HS-5 (cell line): ENCODE measurements at regions not wholly inside any gene's neighbourhood (a gene's known extent, or its start where the extent isn't known, plus 50 kb on each side); places are given as distances from the start of the nearest gene placed in this dataset.
"Not testable (repeated sequence)": the region's sequence is repeated elsewhere in the genome, so short reads cannot be mapped to it uniquely, and the experiment has no call there.

Source experiments
- DNase-seq: peaks from one replicate; pipeline ENCODE4 v3.0.0-alpha.2; 2012; ENCODE audit warnings: low read depth

DNA sequence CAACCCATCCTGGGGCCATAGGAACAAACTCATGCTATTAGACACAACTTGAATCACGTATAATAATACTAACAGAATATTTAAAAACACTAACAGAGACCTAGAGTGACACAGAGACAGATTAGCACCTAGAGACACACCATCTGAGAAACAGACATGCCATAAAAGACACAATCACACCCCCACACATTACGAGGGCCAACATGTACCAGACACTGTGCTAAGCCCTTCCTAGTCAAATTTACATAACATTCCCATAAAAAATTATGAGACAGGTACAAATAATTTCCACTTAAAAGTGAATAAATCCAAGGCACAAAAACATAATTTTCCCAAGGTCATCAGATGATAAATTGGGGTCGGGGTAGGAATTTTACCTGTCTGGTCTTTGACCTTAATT lies 141.1 kb upstream of the PRSS16 start:
- no peak for DNase-seq

DNA sequence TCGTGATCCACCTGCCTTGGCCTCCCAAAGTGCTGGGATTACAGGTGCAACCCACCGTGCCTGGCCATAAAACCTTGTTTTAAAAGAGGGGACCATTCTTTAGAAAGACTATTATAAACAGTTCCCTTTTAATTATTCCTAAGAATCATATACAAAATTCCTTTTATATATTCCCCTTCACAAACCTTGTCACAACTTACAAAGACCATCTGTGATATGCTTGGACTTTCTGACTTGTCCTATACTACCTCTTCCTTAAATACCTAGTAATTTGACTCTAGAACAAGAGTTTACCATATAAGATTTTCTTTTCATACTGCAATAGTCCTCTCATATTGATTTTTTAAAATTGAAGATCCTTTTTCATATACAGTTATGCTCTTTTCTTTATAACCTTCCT lies 135.8 kb upstream of the PRSS16 start:
- no peak for DNase-seq

DNA sequence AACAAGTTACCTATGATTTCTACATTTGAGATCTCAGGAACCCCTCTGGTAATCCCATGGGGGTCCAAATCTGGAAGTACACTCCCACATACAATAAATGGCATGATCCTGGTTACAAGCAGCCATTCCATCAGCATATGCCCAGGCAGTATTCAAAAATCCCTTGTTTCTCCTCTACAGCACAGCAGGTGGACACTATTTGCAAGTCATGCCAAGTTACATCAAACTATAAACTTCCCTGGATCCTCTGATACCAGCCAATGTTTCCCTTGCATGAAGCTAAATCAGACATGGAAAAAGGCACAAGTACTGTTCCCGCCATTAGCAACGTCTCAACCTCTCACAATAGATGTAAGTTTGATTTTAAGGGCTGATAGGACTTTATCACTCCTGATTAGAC lies 134.5 kb upstream of the PRSS16 start:
- DNase-seq: no peak

DNA sequence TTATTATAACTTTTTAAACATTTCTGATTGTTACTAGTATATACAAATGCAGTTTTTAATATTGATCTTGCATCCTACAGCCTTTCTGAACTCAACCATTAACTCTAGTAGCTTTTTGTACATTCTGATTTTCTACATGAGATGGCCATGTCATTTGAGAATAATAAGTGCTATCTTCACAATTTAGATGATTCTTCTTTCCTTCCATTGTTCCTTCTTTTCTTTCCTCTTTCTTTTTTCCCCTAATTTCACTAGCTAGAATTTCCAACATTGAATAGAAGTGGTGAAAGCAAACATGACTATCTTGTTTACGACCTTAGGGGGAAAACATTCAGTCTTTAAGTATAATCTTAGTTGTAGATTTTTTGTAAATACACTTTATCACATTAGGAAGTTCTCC lies 128.2 kb upstream of the PRSS16 start:
- no peak for DNase-seq

DNA sequence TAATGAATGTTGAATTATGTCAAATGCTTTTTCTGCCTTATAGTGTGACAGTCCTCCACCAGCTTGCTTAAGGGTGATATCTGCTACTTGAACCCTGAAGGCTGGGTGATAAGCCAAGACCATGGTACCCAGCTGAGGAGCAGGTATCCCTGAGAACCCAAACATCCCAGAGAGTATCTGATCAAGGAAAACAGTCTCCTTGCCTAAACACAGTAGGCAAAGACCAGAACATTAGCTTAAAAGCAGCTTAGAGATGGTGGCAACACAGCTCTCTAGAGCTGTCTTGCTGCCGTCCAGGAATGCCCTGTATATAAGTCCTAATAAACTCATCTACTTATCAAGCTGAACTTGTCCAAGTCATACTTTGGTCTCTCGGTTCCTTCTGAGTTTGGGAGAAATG lies 127.7 kb upstream of the PRSS16 start:
- DNase-seq: no peak

DNA sequence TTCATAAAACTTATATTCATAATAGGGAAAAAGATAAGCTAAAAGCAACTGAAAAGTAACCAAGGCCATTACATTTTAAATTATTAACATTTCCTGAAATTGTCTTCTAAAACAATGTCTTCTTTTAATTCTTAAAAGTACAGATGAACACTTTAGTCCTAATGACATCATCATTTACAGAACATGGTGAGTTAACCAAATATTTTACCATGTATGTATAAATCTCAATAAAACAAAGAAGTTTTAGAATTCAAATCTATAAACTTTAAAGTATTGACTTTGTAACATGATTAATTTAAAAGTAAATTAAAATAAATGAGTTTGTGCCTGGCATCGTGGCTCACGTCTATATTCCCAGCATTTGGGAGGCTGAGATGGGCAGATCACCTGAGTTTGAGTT lies 125.9 kb upstream of the PRSS16 start:
- no peak for DNase-seq

DNA sequence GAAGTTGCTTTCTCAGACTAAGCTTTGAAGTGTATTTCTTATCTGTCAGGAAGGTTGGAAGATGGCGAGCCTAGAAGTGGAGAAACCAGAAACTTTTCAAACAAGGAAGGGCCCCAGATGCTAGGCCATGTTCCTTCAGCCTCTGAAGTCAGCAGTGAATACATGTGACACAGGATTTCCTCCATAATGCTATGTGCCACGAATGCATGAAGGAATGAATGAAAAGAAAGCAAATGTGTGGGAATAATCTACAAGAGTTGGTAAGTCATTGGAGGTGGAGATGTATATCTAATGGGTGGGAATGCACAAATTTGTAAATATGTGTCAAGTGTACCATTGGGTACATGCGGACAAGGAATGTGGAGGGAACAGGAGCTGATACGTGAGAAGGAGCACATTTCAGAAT lies 123.2 kb upstream of the PRSS16 start:
- DNase-seq: no peak

DNA sequence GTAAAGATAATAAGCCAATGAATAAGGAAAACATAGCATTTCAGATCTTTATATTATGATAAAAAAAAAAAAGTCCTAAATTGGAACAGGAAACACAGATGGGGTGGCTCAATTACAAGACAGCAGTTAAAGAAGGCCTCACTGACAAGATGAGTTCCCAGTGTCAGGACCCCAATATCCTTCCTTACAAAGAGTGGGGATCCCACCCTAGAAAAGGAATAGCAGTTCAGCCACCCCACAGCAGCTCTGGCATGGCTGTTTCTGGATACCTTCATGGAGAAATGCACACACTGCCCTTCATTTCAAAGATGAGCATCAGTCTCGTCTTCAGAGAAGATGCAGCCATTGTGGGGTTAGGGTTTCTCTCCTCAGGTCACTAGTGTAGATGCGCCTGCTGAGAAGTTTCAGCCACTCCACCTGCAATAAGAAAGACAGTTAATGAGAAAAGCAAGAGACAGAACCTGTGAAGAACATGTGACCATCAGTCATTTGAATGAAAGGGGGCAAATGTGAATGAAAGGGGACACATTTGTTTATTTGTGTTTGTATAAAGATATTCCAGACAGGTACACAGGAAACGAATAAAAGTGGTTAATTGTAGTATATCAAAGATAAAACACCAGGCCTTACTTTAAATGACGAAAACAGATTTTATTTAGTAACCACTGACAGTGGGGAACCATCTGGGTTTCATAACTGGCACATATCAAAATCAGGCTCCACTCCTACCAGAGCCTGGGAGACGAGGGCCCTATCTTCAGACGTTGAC lies 121.3 kb upstream of the PRSS16 start:
- DNase-seq: no peak

DNA sequence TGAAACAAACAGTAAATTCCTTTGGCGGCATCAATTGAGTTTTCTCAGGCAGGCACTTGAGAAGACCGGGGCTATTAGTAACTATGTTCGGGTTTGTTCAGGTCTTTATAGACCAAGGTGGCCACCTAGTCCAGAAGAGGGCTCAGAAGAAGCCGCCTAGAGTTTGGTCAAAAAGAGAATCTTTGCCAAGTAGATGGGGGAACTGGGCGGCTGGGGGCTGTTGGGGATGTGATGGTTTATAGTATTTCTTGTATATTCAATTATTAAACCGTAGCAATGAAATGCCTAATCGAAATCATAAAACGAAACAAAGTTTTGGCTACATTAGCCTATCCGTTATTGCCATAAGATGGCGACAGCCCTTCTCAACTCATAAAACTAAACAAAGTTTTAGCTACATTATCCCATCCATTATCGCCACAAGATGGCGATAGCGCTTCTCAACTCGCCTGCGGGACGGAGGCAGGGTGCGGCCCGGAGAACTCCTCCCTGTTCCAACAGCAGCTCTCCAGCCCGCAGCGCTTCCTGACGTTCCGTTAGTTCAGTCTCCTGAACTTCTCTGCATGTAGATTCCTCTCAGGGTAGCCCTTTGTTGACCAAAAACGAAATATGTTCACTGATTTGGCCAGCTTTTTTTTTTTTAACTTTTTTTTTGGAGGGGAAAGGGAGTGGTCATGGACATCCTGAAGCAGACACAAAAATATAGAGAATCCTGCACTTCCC lies 120.5 kb upstream of the PRSS16 start:
- peak; percentile 84 for DNase-seq

DNA sequence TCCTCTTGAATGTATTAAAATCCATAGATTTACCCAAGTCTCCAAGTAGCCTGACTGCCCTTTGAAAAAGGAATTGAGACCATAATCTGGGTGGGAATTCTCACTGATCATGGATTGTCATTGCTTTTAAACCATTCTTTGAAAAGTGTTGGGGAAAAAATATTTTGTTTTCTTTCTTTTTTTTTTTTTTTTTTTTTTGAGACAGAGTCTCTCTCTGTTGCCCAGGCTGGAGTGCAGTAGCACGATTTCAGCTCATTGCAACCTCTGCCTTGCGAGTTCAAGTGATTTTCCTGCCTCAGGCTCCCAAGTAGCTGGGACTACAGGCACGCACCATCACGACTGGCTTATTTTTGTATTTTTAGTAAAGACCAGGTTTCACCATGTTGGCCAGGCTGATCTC lies 119.6 kb upstream of the PRSS16 start:
- DNase-seq: not testable (repeated sequence)

DNA sequence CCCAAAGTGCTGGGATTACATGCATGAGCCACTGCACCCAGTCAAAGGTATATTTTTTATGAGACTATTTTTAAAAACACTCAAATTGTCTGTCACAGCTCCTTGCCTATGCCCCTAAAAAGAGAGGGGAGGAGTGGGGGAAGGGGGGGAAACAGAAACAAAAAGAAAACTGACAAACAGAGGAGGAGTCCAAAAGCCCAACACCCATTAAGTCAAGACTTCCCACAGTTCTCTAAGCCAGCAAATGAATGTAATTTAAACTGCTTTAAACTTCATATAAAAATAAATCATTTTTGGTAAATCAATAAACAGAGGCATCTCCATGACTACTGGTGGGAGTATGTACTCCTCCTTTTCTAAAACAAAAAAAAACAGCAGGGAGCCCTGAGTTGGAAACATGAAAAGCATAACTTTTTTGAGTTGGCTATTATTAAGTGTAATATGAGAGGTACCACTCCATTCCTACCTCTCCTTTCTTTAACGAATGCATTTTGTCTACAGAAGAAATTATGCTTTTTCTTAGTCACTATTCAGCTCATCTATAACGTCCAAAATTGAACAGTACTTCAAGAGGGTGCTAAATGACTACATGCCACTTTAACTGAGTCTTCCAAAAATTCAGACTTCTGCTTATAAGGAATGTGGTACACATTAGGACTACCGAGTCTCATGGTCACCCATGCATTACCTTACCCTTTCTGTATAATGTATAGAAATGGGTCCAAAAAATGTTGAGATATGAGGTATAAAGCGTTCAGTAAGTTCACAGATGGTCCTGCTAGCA lies 119.0 kb upstream of the PRSS16 start:
- no peak for DNase-seq

DNA sequence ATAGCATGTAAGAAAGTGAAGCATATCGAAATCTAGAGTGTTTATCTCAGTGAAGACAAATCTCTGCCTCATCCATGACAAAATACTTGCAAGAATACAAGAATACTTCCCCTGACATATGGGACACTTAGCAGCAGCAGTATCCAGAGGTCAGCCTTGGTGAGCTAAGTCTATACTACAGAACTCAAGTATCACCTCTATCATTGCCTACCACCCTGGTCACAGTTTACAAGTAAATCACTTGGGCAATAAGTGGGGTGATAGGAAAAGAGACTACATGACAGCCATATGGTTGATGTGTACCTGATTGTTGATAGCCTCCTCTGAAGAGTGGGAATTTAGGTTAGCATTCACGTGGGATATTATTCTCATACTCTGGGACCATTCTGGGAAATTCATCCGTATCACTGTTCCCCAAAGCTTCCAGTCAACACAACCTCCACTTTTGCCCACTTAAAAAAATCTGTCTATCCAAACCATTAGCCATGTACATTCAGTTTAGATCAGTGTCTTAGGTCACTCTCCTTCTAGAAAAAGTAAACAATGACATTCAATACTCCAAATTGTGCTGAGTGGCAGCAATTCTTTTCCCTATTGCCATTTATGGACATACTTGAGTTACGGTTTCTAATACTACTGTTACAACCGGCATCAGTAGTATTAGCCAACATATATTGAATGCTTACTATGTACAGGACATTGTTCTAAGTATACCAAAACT lies 118.2 kb upstream of the PRSS16 start:
- no peak for DNase-seq

DNA sequence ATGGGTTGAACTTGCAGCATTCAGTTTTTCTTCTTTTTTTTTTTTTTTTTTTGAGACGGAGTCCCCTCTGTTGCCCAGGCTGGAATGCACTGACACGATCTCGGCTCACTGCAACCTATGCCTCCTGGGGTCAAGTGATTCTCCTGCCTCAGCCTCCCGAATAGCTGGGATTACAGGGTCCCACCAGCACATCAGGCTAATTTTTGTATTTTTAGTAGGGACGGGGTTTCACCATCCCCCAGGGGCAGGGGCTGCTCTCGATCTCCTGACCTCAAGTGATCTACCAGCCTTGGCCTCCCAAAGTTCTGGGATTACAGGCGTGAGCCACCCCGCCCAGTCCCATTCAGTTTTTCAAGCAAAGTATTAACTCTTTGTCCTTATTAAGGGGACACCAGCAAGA lies 117.6 kb upstream of the PRSS16 start:
- no peak for DNase-seq

DNA sequence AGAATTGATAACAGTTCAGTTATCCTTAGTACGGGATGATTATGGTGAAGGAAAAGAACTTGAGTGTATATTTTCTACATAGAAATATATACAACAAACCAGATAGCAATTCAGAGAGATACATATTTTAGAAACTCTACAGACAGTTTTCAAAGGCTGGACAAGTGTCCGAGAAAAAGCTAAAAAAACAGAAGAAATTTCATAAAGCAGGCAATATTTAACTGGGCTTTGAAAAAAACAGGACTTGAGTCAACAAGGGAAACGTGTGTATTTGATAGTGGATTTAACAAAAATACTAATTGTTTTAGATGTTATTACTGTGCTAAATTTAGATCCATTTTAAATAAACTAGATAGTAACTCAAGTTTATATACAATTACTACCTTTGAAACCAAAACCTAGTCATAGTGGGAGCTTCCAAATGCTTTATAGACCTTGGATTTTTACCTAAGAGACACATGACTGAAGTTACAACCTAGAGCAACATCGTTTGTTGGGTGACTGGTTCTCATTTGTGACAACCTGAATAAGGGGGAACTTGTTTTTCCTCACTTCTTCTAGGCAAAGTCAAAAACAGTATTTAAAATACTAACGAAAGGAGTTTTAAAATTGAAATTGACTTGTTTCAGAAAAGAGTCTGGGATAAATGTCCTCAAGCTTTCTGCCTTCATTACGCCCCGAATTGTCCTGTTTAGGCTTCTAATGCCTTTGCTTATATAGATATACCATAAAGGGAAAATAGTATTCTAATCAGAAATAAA lies 116.7 kb upstream of the PRSS16 start:
- no peak for DNase-seq

DNA sequence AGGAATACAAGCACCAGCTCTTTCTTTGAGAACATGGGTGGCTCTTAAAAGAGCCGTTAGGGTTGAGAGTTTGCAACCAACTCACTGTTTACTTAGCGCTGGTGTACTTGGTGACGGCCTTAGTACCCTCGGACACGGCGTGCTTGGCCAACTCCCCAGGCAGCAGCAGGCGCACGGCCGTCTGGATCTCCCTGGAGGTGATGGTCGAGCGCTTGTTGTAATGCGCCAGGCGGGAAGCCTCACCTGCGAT lies 115.3 kb upstream of the PRSS16 start:
- not testable (repeated sequence) for DNase-seq

DNA sequence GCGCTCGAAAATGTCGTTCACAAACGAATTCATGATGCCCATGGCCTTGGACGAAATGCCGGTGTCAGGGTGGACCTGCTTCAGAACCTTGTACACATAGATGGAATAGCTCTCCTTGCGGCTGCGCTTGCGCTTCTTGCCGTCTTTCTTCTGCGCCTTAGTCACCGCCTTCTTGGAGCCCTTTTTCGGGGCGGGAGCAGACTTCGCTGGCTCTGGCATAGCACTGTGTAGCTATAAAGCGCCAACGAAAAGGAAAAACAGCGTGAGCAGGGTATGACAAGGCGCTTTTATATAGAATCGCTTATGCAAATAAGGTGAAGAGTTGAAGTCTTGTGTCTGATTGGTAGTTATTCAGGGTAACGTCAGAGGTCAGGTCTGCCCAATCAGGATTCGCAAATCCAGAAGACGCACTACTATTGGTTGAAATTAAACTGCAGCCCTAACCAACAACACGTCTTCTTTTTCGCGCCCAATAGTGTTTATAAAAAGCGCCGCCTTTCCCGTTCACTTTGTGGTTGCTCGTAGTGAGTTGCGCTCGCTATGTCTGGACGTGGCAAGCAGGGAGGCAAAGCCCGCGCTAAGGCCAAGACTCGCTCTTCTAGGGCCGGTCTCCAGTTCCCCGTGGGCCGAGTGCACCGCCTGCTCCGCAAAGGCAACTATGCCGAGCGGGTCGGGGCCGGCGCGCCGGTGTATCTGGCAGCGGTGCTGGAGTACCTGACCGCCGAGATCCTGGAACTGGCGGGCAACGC lies 114.8 kb upstream of the PRSS16 start:
- peak; percentile 99 for DNase-seq

DNA sequence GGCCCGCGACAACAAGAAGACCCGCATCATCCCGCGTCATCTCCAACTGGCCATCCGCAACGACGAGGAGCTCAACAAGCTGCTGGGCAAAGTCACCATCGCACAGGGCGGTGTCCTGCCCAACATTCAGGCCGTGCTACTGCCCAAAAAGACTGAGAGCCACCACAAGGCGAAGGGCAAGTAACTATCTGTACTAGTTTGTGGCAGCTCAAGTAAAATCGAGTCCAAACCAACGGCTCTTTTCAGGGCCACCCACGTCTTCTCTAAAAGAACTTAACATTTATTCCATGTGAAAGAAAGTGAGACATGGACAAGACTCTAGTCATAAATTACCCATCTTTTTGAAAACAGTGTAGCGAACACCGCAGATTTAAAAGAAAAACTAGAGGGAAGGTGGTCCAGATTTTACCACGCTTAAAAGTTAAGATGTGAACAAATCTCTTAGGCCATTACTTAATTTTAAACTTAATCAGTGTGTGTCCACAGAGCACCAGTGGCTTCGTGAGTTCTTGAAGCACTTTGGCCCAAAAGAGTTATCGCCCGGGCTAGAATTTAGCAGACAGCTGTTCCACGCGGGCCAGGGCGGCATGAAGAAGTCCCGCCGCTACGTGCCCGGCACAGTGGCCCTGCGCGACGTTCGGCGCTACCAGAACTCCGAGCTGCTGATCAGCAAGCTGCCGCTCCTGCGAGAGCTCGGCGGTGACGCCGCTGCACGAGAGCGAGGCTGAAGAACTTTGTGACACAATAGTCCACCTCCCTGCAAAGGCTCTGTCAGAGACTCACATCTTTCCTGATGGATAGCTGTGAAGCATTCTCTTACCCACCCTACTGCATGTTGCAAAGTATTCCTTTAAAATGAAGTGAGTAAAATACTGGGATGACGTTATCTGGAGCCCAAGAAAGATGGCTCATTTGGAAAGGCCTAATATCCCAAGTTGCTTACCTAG lies 113.9 kb upstream of the PRSS16 start:
- DNase-seq: peak; percentile 37

DNA sequence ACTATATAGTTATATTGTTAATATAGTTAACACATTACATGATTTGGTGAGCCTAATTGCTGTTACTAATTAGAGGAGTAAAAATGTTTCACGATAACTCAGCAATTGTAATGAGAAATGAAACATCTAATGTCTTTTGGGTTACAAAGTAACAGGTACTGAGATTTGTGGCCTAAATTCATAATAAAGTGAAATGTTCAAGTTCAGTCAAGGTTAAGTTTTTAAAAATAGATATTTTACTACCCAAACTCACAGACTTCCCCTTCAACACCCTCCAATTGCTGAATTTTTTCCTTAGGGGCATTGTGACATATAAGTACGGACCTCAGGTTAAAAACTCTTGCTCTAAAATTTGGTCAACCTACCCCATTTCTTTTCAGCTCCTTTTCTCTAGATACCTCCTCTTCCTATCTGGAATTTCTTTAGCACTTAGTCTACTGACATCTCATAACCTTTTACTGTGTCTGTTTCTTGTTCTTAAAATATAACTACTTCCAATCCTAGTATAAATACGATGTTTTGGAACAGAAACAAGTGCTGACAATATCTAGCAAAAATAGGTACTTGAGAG lies 112.3 kb upstream of the PRSS16 start:
- DNase-seq: no peak

DNA sequence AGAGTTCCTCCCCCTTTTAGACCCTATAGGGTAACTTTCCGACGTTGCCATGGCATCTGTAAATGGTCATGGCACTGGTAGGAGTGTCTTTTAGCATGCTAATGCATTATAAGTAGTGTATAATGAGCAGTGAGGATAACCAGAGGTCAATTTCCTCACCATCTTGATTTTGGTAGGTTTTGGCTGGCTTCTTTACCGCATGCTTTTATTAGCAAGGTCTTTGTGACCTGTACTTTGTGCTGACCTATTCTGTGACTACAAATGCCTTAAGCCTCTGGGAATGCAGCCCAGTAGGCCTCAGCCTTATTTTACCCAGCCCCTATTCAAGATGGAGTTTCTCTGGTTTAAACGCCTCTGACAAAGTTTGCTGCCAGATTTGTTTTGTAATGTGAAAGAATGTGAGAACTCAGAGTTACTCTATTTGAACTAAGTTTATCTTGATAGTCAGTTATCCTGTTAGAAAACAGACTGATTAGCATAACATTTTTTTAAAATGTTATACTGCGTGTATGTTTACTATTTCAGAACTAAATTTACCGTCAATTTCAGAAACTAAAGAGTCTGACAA lies 111.3 kb upstream of the PRSS16 start:
- no peak for DNase-seq
